ENCODE measurements at regions not wholly inside any gene's neighbourhood (a gene's known extent, or its start where the extent isn't known, plus 50 kb on each side); places are given as distances from the start of the nearest gene placed in this dataset.
"Not testable (repeated sequence)": the region's sequence is repeated elsewhere in the genome, so short reads cannot be mapped to it uniquely, and the experiment has no call there.

DNA sequence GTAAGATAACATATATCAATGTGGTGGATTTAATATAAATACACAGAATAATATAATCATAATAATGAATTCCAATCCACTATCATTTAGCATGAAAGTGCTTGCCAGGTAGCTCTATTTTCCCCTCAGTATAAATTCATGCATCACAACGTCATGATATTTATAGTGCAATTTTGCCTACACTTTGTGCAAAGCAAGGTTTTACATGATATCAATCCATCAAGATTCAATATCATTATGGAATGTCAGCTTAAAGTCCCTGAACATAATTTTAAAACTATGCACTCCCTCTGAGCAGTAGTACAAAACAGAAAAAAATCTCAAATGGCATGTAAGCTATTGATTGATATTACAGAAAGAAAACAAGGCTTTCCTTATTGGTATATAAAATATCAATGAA is 962.2 kb upstream of the PCDH20 start:
- Histone ChIP-seq H3K9me3 (no peaks in the 10 kb centered on the region), H3K27me3 (replicated peaks; ENCODE audit: insufficient read depth) (no peaks in the 10 kb centered on the region), H3K4me1 (replicated peaks) (no peaks in the 10 kb centered on the region), H3K36me3 (no peaks in the 10 kb centered on the region), H3K27ac (no peak overlapping the region), H3K4me3 (no peak overlapping the region)
- TF ChIP-seq, protein P1, sequence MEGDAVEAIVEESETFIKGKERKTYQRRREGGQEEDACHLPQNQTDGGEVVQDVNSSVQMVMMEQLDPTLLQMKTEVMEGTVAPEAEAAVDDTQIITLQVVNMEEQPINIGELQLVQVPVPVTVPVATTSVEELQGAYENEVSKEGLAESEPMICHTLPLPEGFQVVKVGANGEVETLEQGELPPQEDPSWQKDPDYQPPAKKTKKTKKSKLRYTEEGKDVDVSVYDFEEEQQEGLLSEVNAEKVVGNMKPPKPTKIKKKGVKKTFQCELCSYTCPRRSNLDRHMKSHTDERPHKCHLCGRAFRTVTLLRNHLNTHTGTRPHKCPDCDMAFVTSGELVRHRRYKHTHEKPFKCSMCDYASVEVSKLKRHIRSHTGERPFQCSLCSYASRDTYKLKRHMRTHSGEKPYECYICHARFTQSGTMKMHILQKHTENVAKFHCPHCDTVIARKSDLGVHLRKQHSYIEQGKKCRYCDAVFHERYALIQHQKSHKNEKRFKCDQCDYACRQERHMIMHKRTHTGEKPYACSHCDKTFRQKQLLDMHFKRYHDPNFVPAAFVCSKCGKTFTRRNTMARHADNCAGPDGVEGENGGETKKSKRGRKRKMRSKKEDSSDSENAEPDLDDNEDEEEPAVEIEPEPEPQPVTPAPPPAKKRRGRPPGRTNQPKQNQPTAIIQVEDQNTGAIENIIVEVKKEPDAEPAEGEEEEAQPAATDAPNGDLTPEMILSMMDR (IDR thresholded peaks at IDR 0.05), result no peak
- TF ChIP-seq POLR2AphosphoS5 (IDR thresholded peaks at IDR 0.05), result no peak
- TF ChIP-seq POLR2A (IDR thresholded peaks at IDR 0.05), result no peak
- intact Hi-C loops (cut with DNase I), result no loop called here
- 47% methylated on average over 1 of the region's 1 CpG for WGBS
- DNase-seq (ENCODE audit: low spot score), result no peak

DNA sequence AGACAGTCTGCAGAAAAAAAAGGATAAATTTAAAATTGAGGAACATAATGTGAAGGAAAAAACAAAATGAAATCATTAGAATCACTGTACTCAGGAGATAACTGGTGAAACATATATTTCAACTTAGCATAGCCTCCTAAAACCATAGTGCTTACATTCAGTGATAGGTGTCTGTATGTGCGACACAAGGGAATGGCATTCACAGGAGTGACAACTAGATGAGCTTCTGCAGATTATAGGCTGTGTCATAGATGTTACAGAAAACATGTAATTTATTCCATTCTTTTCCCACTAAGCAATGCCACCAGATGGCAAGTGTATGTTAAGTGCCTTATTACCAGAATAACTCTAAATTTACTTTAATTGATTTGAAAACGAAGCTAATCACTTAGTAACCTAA is 960.0 kb upstream of the PCDH20 start:
- WGBS, result 77% methylated on average over 2 of the region's 2 CpGs
- Histone ChIP-seq H3K9me3 (no peaks in the 10 kb centered on the region), H3K27me3 (replicated peaks; ENCODE audit: insufficient read depth) (no peaks in the 10 kb centered on the region), H3K4me1 (replicated peaks) (no peaks in the 10 kb centered on the region), H3K27ac (no peak overlapping the region), H3K36me3 (no peaks in the 10 kb centered on the region), H3K4me3 (no peak overlapping the region)
- TF ChIP-seq POLR2A (IDR thresholded peaks at IDR 0.05) (no peak), POLR2AphosphoS5 (IDR thresholded peaks at IDR 0.05) (no peak)
- TF ChIP-seq, protein P1 (IDR thresholded peaks at IDR 0.05), result no peak
- DNase-seq (ENCODE audit: low spot score), result no peak
- intact Hi-C loops (cut with DNase I), result no loop called here

DNA sequence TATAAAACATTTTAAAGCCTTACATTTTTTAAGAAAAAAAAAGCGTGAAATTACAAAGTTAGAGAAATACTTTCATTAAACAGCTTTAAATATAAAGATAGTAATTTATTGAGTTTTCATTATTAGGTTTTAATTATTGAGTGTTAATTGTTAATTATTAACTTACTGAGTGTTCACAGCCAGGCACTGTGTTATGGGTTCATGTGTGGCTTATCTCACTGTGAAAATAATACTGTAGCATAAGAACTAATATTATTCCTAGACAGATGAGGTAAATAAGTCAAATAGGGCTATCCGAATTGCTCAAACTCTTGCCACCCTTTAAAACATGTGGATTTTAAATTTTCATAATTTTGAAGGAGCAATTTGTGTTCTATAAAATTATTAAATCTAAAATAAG is 956.1 kb upstream of the PCDH20 start:
- Histone ChIP-seq H3K4me3 (no peak overlapping the region), H3K4me1 (replicated peaks) (no peaks in the 10 kb centered on the region), H3K9me3 (no peaks in the 10 kb centered on the region), H3K27me3 (replicated peaks; ENCODE audit: insufficient read depth) (no peaks in the 10 kb centered on the region), H3K27ac (no peak overlapping the region), H3K36me3 (no peaks in the 10 kb centered on the region)
- 87% methylated on average over 2 of the region's 2 CpGs for WGBS
- intact Hi-C loops (cut with DNase I), result no loop called here
- TF ChIP-seq, protein P1 (IDR thresholded peaks at IDR 0.05), result no peak
- TF ChIP-seq POLR2A (IDR thresholded peaks at IDR 0.05) (no peak), POLR2AphosphoS5 (IDR thresholded peaks at IDR 0.05) (no peak)
- no peak for DNase-seq (ENCODE audit: low spot score)

- DNase-seq (ENCODE audit: low spot score); intact Hi-C loops (cut with DNase I); H3K27me3 ChIP-seq (replicated peaks; ENCODE audit: insufficient read depth); H3K36me3 ChIP-seq; H3K4me1 ChIP-seq (replicated peaks); H3K27ac ChIP-seq; H3K4me3 ChIP-seq; H3K9me3 ChIP-seq: not testable (repeated sequence)
- 93% methylated on average over 3 of the region's 3 CpGs for WGBS
Observed at GRCh38 chr13:62367971-62368370, 952.3 kb upstream of the PCDH20 start.

- Histone ChIP-seq H3K36me3 (no peaks in the 10 kb centered on the region), H3K9me3 (no peaks in the 10 kb centered on the region), H3K4me3 (no peak overlapping the region), H3K27ac (no peak overlapping the region), H3K27me3 (replicated peaks; ENCODE audit: insufficient read depth) (no peaks in the 10 kb centered on the region), H3K4me1 (replicated peaks) (no peaks in the 10 kb centered on the region)
- intact Hi-C loops (cut with DNase I), result no loop called here
- no peak for DNase-seq (ENCODE audit: low spot score)
- TF ChIP-seq, protein P1 (IDR thresholded peaks at IDR 0.05), result no peak
- TF ChIP-seq POLR2AphosphoS5 (IDR thresholded peaks at IDR 0.05) (no peak), POLR2A (IDR thresholded peaks at IDR 0.05) (no peak)
Observed at GRCh38 chr13:62360609-62361008, 945.0 kb upstream of the PCDH20 start.

DNA sequence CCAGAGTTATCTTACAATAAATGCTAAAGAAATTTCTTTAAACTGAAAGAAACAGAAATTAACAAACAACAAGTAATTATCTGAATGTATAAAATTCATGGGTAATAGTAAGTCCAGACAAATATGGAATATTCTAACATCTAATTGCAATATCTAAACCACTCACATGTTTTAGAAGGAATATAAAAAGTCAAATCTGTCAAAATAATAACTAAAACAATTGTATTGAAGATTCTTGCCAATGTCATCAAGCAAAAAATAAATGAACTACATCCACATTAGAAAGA is 942.9 kb upstream of the PCDH20 start:
- Histone ChIP-seq H3K27me3 (replicated peaks; ENCODE audit: insufficient read depth) (no peaks in the 10 kb centered on the region), H3K27ac (no peak overlapping the region), H3K36me3 (no peaks in the 10 kb centered on the region), H3K4me1 (replicated peaks) (no peaks in the 10 kb centered on the region), H3K9me3 (no peaks in the 10 kb centered on the region), H3K4me3 (no peak overlapping the region)
- intact Hi-C loops (cut with DNase I), result no loop called here
- TF ChIP-seq POLR2AphosphoS5 (IDR thresholded peaks at IDR 0.05) (no peak), POLR2A (IDR thresholded peaks at IDR 0.05) (no peak)
- TF ChIP-seq, protein P1 (IDR thresholded peaks at IDR 0.05), result no peak
- DNase-seq (ENCODE audit: low spot score), result no peak

All from prostate gland (tissue), 2 donors.